Vagina (tissue), 2 donors: ENCODE measurements at regions not wholly inside any gene's neighbourhood (a gene's known extent, or its start where the extent isn't known, plus 50 kb on each side); places are given as distances from the start of the nearest gene placed in this dataset.

Source experiments
- POLR2A ChIP-seq, 2 donors: fragments of 450-650 bp; IDR thresholded peaks; one replicate each; pipeline ENCODE4 v1.6.1; 2017; ENCODE audit warnings: antibody characterized with exemption in 2 of 2, mild to moderate bottlenecking in 2 of 2, moderate library complexity in 2 of 2
- POLR2AphosphoS5 ChIP-seq, 2 donors: sonication (generic); formaldehyde crosslinking; IDR thresholded peaks; one replicate each; pipeline ENCODE4 v1.9.0; 2017; ENCODE audit warnings: antibody characterized with exemption in 2 of 2, mild to moderate bottlenecking in 2 of 2, low read depth in 1 of 2; ENCODE audit not compliant: insufficient read depth in 1 of 2
- TF ChIP-seq, protein P1 (sequence below), 3 experiments: fragments of 450-650 bp in 2 of 3; fragments of 200-600 bp in 1 of 3; sonication (generic) in 1 of 3; IDR thresholded peaks; one replicate each; pipeline ENCODE4 v1.5.1; 2017 to 2019; ENCODE audit warnings: antibody characterized with exemption in 3 of 3, mild to moderate bottlenecking in 2 of 3, moderate library complexity in 2 of 3

DNA sequence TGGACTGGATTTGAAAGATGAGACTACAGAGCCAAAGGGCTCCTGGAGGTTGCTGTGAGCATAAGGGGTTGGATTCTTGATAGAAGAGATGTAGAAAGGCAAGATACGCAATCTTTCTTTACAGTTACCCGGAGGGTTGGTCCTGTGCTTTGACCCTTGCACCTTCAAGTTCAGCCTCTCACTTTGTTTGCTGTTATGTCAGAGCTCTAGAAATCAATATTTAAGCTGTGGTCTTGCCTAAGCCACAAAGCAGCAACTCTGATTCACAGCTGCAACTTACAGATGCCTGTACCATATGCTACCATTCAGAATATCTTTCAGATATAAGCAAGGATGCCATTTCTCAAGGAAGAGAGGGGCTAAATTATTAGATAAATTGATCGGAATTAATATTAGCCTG is 943.1 kb upstream of the LRRTM1 start:
- TF ChIP-seq, protein P1, sequence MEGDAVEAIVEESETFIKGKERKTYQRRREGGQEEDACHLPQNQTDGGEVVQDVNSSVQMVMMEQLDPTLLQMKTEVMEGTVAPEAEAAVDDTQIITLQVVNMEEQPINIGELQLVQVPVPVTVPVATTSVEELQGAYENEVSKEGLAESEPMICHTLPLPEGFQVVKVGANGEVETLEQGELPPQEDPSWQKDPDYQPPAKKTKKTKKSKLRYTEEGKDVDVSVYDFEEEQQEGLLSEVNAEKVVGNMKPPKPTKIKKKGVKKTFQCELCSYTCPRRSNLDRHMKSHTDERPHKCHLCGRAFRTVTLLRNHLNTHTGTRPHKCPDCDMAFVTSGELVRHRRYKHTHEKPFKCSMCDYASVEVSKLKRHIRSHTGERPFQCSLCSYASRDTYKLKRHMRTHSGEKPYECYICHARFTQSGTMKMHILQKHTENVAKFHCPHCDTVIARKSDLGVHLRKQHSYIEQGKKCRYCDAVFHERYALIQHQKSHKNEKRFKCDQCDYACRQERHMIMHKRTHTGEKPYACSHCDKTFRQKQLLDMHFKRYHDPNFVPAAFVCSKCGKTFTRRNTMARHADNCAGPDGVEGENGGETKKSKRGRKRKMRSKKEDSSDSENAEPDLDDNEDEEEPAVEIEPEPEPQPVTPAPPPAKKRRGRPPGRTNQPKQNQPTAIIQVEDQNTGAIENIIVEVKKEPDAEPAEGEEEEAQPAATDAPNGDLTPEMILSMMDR (IDR thresholded peaks at IDR 0.05), result no peak
- TF ChIP-seq POLR2AphosphoS5 (IDR thresholded peaks at IDR 0.05; ENCODE audit: insufficient read depth in 1 of 2, low read depth in 1 of 2) (no peak), POLR2A (IDR thresholded peaks at IDR 0.05) (no peak)
